Mammary epithelial cell (primary cell): ENCODE measurements at regions not wholly inside any gene's neighbourhood (a gene's known extent, or its start where the extent isn't known, plus 50 kb on each side); places are given as distances from the start of the nearest gene placed in this dataset.

Source experiments
- EZH2 ChIP-seq: IDR thresholded peaks from 2 replicates; pipeline ENCODE4 v1.6.1; 2012; ENCODE audit warnings: low read length, inconsistent platforms, borderline replicate concordance
- TF ChIP-seq, protein P1 (sequence below), 2 donors: IDR thresholded peaks in 1 of 2; conservative IDR thresholded peaks in 1 of 2; 2 replicates each; pipeline ENCODE4 v1.5.1; 2011 to 2012; ENCODE audit warnings: inconsistent platforms in 2 of 2, low read length in 2 of 2, mild to moderate bottlenecking in 2 of 2, control low read depth in 1 of 2, low read depth in 1 of 2; ENCODE audit not compliant: insufficient read depth in 1 of 2; ENCODE audit errors: extremely low read depth in 1 of 2

DNA sequence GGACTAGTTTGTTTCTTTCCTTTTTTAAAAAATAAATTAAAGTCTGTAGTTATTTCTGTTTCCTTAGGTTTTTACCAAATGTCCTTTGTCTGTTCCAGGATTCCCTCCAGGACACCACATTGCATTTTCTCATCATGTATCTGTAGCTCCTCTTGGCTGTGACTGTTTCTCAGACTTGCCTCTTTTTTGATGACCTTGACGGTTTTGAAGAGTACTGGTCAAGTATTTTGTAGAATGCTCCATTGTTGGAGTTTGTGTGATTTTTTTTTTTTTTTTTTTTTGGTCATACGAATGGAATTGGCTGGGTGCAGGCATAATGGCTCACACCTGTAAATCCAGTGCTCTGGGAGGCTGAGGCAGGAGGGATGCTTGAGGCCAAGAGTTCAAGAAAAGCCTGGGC lies 127.1 kb upstream of the BMPER start:
- TF ChIP-seq, protein P1, sequence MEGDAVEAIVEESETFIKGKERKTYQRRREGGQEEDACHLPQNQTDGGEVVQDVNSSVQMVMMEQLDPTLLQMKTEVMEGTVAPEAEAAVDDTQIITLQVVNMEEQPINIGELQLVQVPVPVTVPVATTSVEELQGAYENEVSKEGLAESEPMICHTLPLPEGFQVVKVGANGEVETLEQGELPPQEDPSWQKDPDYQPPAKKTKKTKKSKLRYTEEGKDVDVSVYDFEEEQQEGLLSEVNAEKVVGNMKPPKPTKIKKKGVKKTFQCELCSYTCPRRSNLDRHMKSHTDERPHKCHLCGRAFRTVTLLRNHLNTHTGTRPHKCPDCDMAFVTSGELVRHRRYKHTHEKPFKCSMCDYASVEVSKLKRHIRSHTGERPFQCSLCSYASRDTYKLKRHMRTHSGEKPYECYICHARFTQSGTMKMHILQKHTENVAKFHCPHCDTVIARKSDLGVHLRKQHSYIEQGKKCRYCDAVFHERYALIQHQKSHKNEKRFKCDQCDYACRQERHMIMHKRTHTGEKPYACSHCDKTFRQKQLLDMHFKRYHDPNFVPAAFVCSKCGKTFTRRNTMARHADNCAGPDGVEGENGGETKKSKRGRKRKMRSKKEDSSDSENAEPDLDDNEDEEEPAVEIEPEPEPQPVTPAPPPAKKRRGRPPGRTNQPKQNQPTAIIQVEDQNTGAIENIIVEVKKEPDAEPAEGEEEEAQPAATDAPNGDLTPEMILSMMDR (conservative IDR thresholded peaks at IDR 0.05 in 1 of 2, IDR thresholded peaks at IDR 0.05 in 1 of 2; ENCODE audit: extremely low read depth in 1 of 2, insufficient read depth in 1 of 2, low read depth in 1 of 2, low read length in 2 of 2) = no peak
- TF ChIP-seq EZH2 = no peak
